NCI-H2107 treated with DMSO at 0.1 percent for 48 hours (cell line): ENCODE measurements at regions not wholly inside any gene's neighbourhood (a gene's known extent, or its start where the extent isn't known, plus 50 kb on each side); places are given as distances from the start of the nearest gene placed in this dataset.
"Not testable (repeated sequence)": the region's sequence is repeated elsewhere in the genome, so short reads cannot be mapped to it uniquely, and the experiment has no call there.

Experiments used
- DNase-seq: peaks from one replicate; lab custom pipeline; 2025; ENCODE audit not compliant: unreplicated experiment; lab: John Stamatoyannopoulos, UW

DNA sequence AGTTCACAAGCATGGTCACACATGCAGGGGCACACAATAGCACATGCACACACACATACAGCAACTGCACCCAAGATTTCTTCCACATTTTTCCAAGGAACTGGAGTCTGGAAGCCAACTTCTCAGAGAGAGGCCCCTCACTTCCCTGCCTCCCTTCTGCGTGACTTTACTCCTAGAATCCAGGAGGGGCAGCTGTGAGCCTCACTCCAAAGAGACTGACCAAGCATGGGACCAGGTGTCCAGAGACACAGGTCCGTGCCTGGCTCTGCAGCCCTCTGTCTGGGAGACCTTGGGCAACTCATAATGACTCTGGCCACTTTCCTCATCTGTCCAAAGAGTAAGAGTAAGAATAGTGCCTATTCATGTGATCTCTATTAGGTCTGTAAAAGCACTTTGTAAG, 104.7 kb upstream of the TMEM132E start:
- no peak for DNase-seq

DNA sequence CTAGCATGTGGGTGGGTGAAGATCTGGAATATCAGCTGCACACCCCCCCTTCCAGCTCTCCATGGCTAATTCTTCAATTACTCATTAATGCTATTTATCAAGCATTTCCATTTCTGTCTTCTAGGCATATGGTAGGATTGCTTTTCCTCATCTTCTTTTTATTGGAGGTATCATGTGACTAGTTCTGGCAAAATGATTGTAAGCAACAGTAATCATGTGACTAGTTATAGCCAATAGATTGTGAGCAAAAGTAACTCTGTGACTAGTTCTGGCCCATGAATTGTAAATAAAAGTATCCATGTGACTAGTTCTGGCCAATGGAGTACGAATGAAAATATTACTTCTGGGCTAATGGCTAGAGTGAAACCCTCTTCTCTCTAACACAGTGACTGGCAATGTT, 107.0 kb upstream of the TMEM132E start:
- no peak for DNase-seq

DNA sequence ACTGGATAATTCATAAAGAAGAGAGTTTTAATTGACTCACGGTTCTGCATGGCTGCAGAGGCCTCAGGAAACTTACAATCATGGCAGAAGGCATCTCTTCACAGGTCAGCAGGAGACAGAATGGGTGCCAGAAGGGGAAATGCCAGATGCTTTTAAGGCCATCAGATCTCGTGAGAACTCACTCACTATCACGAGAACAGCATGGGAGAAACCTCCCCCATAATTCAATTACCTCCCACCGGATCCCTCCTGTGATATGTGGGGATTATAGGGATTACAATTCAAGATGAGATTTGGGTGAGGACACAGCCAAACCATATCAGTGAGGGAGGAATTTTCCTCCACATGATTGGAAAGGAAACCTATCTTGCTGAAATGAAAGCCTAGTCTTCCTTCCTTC, 108.1 kb upstream of the TMEM132E start:
- not testable (repeated sequence) for DNase-seq

GRCh38 chr17:34465789-34466188, 102.8 kb upstream of the CCL1 start:
- no peak for DNase-seq

DNA sequence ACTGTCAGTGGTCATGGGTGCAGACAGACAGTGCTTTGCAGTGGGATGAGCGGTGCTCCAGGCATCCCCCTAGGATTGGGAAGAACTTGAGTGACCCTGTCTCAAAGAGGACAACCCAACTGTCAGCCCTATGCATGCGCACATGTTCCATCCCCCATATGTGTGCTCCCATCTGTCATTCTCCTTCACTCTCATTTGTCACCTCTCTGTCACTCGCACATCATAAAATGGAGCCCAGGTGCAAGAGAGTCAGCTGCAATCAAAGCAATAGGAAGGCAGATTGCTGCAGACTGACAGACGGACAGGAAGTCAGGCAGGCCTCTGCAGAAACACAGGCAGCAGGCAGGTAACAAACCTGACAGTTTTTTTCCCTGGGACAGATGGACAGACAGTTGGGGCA, 101.8 kb upstream of the CCL1 start:
- DNase-seq: no peak

- DNase-seq: no peak
Measured at GRCh38 chr17:34458266-34458665, 95.2 kb upstream of the CCL1 start.

DNA sequence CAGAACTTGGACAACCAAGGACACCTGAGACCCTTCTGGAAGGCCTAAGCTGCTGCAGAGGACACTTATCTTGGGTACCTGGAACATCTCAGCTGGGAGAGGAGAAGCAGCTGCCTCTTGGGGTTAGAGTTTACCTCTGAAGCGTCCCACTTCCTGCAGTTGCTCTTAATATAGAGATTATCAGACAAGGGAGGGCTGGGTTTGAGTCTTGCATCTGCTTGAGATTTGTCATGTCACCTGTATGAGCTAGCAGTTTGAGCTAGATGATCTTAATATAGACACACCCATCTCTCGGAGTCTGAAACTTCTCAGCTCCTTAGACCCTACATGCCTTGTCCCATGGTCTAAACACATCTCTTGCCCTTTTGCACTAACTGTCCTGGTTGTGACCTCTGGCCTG, 93.1 kb upstream of the CCL1 start:
- DNase-seq: no peak

- DNase-seq: no peak
Measured at GRCh38 chr17:34452769-34453168, 89.7 kb upstream of the CCL1 start.

DNA sequence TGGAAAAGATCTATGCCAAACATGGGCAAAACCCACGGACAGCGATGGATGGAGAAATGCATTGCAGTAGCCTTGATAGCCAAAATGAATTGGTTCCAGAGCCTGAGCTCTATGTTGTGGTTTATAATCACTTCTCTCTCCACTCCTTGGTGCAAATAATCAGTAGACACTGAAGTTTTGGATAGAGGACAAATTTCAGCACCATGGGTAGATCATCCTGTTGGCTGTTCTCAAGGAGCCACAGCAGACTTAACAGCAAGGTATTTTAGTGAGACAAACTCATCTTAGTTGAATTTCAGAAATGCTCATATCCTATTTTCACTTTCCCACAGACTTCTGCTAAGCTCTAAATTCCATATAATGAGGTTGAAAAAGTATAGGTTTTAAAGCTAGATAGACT, 88.3 kb upstream of the CCL1 start:
- DNase-seq: no peak

DNA sequence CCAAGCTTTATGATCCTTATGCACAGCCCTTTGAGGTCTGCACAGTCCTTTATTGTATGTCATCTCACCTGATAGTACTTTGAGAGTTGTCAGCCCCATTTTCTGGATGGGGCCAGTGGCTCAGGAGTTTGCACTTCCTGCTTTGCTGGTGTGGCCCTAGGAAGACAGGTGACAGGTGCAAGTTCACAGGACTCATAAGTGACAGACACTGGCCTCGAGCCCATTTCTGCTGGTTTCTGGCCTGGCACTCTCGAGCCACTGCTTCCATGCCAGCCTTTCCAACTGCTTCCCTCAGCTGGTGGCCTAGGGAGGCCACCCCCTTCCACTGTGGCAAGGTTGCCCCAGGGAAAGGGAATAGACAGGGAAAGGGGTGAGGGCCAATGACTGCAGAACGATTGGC, 84.4 kb upstream of the CCL1 start:
- DNase-seq: no peak

DNA sequence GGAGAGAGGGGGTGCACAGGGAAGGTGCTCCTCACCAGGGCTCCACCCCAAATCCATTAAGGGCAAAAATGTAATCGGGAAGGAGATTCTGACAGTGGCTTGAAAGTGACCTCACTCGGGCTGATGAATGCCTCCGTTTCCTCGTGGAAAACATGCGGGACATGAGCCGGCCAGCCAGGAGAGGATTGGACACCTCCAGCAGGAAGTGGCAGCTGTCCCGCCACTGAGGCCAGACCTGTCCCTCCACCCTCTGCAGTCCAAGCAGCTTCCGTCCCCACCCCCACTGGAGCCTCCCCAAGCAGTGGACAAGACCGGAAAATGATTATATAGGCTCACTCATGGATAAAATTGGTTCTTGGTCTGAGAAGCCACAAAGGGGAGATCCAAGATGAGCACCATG, 82.1 kb upstream of the CCL1 start:
- DNase-seq: no peak

DNA sequence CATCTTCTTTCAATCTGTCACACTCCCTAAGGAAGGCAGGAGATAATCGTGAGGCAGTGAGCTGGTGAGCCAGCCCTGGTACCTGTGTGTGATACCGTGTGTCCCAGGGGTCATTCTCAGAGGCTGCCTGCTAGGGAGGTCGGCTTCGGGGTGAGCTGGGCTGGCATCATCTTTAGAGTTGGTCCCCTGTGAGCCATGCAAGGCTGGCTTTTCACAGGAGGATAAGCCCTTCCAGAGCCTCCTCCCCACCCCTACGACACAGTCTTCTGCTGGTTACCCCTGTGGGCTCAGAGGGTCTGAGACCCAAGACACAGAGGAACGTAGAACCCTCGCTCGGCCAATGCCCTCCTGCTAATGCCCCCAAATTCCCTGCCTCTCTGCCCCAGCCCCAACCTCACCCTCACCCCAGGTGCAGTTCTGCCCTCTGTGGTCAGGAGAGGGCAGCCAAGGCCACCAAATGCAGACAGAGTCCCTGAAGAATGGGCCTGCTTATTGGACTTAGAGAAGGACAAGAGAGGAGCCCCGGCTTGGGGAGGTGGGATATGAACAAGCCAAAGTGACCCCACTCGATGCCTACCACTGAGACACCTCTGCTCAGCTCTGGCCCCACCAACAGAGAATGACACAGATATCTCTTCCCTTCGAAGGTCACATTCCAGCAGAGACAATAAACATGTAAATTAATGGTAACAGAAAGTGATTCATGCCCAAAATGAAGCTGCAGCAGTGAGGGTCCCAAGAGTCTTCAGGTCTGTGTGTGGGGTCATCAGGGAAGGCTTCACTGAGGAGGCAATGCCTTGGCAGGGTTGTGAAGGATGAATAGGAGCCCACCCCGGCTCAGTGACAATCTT, 80.8 kb upstream of the CCL1 start:
- DNase-seq: no peak

GRCh38 chr17:34442387-34443111, 79.5 kb upstream of the CCL1 start:
- DNase-seq: peak; percentile 55

GRCh38 chr17:34437188-34437587, 74.2 kb upstream of the CCL1 start:
- no peak for DNase-seq

DNA sequence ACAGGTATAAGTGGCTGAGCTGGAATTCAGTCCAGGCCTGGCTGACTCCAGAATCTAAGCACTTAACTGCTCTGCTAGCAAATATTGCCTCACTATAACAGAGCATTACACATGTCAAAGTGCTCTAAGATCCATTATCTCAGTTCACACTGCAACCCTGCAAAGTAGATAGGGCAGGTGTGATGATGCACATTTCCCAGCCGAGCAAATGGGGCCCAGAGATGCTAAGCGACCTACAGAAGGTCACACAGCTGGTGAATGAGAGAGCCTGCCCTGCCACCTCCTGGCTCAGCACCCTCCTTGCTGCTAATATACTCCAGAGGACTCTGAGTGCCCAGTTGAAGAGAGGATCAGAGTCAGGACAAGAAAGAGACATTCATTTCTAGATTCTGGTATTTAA, 73.6 kb upstream of the CCL1 start:
- no peak for DNase-seq

GRCh38 chr17:34435182-34435928, 72.3 kb upstream of the CCL1 start:
- peak; percentile 85 for DNase-seq

DNA sequence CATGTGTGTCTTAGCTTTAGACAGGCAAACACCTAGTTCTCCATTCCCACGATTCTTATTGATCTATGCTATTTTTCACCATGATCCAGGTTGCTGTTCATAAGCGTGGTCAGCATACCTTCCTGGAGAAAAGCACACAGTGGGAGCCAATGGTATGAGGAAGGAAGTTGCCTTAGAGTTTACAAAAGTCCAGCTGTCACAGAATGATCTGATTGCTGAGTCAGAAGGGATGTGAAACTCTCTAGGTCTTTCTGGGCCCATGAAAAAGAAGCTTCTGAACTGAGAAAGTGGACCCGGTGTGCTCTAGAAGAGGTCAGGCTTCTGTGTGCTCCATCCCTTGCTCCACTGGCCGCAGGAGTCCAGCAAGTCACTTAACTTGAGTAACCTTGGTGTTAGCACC, 71.0 kb upstream of the CCL1 start:
- no peak for DNase-seq

GRCh38 chr17:34424814-34425491, 61.9 kb upstream of the CCL1 start:
- DNase-seq: no peak

DNA sequence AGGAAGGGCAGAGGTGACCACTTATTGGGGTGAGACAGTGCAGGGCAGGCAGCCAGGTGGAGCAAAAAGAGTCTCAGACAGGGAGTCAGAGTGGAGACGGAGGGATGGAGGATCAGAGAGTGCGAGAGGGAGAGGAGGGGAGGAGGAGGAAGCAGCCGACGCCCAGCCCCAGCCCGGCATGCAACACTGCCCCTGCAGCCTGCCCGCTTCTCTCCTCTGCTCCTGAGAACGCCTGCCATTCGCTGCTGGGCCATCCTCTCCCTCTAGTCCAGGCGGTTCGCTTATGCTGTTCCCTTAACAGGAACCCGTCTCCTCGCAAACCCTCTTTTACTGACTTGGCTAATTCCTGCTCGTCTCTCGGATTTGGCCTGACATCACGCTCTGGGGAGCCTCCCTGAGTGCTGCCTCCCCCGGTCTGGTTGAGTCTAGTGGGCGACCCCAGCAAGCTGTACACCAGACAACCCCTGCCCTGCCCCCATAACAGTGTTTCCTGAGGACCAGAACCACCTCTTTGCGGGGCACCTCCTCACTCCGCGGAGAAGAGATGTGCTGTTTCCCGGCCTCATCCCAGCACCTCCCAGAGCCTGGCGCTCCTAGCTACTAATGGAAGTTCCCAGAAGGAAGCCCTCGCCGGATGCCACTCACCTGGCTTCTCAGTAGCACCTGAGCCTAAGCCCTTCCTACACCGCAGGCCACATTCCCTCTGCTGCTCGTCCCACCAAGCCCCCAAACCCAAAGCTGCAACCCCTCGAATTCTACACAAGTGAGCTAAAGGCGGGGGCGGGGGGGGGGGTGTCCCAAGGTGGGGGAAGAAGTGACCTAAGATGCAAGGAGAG, 61.2 kb upstream of the CCL1 start:
- DNase-seq: no peak

DNA sequence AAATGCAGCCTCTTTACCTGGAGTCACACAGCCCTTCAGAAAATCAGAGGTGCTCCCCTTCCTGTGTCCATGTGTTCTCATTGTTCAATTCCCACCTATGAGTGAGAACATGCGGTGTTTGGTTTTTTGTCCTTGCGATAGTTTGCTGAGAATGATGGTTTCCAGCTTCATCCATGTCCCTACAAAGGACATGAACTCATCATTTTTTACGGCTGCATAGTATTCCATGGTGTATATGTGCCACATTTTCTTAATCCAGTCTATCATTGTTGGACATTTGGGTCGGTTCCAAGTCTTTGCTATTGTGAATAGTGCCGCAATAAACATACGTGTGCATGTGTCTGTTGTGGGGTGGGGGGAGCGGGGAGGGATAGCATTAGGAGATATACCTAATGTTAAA, 60.3 kb upstream of the CCL1 start:
- not testable (repeated sequence) for DNase-seq
